Panc1 (cell line): ENCODE measurements at regions not wholly inside any gene's neighbourhood (a gene's known extent, or its start where the extent isn't known, plus 50 kb on each side); places are given as distances from the start of the nearest gene placed in this dataset.

ENCODE experiments used
- ATAC-seq: fragments of 200-7000 bp; cut with Tn5 transposase; 2 replicates; pipeline ENCODE4 v1.9.1; 2020; ENCODE audit warnings: mild to moderate bottlenecking, moderate library complexity
- BruUV-seq: library from RNA; stranded (reverse); fragments of 400-500 nt; replicated peaks from 2 replicates; lab custom pipeline; 2021; lab: Mats Ljungman, UMichigan
- CTCF ChIA-PET: fragments of 300-600 bp; sonication (Branson Sonifier 250); formaldehyde crosslinking; loops from one replicate; lab custom pipeline; 2022; ENCODE audit warnings: antibody characterized with exemption; lab: Charles Lee
- POLR2A ChIA-PET: fragments of 300-600 bp; sonication (Branson Sonifier 250); formaldehyde crosslinking; loops from one replicate; lab custom pipeline; 2022; ENCODE audit warnings: antibody characterized with exemption; lab: Charles Lee
- DNase-seq: peaks from one replicate; pipeline ENCODE4 v3.0.0-alpha.2; 2010; ENCODE audit warnings: low read depth, low spot score
- H3K27ac ChIP-seq: 2 replicates; pipeline ENCODE4 v1.5.1; 2011; ENCODE audit warnings: mild to moderate bottlenecking, low read length, inconsistent platforms
- H3K27me3 ChIP-seq: fragments of 200-500 bp; sonication (Bioruptor generic); 2 replicates; pipeline ENCODE4 v1.6.0; 2014; ENCODE audit warnings: low read length, inconsistent platforms; ENCODE audit not compliant: control insufficient read depth, insufficient read depth
- H3K36me3 ChIP-seq: fragments of 200-500 bp; sonication (Bioruptor generic); 2 replicates; pipeline ENCODE4 v1.5.1; 2014; ENCODE audit warnings: inconsistent platforms, mild to moderate bottlenecking, low read length, moderate library complexity; ENCODE audit not compliant: control insufficient read depth, insufficient read depth
- H3K4me1 ChIP-seq: 2 replicates; pipeline ENCODE4 v1.5.1; 2011; ENCODE audit warnings: inconsistent platforms, mild to moderate bottlenecking, low read length, moderate library complexity; ENCODE audit not compliant: control insufficient read depth, insufficient read depth
- H3K4me3 ChIP-seq, 2 experiments: 2 replicates each; pipeline ENCODE4 v1.5.1; 2011 to 2012; ENCODE audit warnings: low read depth in 2 of 2, low read length in 2 of 2, mild to moderate bottlenecking in 2 of 2, inconsistent platforms in 1 of 2, moderate library complexity in 1 of 2
- H3K9me3 ChIP-seq: fragments of 200-500 bp; sonication (Bioruptor generic); 2 replicates; pipeline ENCODE4 v1.5.1; 2014; ENCODE audit warnings: low read depth, mild to moderate bottlenecking, inconsistent platforms, low read length, moderate library complexity; ENCODE audit not compliant: control insufficient read depth, insufficient read depth
- CTCF ChIP-seq: fragments of 450-650 bp; IDR thresholded peaks from 2 replicates; pipeline ENCODE4 v1.5.1; 2017; ENCODE audit warnings: mild to moderate bottlenecking
- POLR2AphosphoS5 ChIP-seq: IDR thresholded peaks from 2 replicates; pipeline ENCODE4 v1.6.1; 2012; ENCODE audit warnings: mild to moderate bottlenecking, low read depth, low read length, moderate library complexity
- REST ChIP-seq, 2 experiments: IDR thresholded peaks; 2 replicates each; pipeline ENCODE4 v1.6.1; 2011 to 2012; ENCODE audit warnings: low read depth in 2 of 2, control low read depth in 1 of 2, low read length in 1 of 2, mild to moderate bottlenecking in 1 of 2, moderate library complexity in 1 of 2; ENCODE audit not compliant: insufficient read depth in 1 of 2
- SIN3A ChIP-seq: IDR thresholded peaks from 2 replicates; pipeline ENCODE4 v1.6.1; 2012; ENCODE audit warnings: low read depth, mild to moderate bottlenecking, low read length, moderate library complexity, borderline replicate concordance; ENCODE audit not compliant: insufficient read depth
- TCF7L2 ChIP-seq: IDR thresholded peaks from 2 replicates; pipeline ENCODE4 v1.6.1; 2011; ENCODE audit warnings: mild to moderate bottlenecking, low read depth, low read length, inconsistent platforms
- in situ Hi-C: cut with HindIII; loops from 2 replicates; pipeline ENCODE4 v1.10.0; 2016; ENCODE audit warnings: low sequenced_read_pairs, low pct_unique_long_range_greater_than_20kb
- intact Hi-C: fragments of 100-400 bp; cut with micrococcal nuclease; formaldehyde crosslinking; loops from one replicate; pipeline ENCODE4 v1.10.0; 2022; ENCODE audit not compliant: unreplicated experiment

- Histone ChIP-seq H3K36me3 (no peaks in the 10 kb centered on the region), H3K27me3 (no peaks in the 10 kb centered on the region), H3K4me3 (no peak overlapping the region), H3K9me3 (no peaks in the 10 kb centered on the region), H3K27ac (no peak overlapping the region), H3K4me1 (no peaks in the 10 kb centered on the region)
- ChIA-PET POLR2A (no interaction called here), CTCF (no interaction called here)
- DNase-seq (no peak), ATAC-seq (no peak)
- in situ Hi-C loops, result no loop called here
- intact Hi-C loops, result no loop called here
- no TSS peak for BruUV-seq
- TF ChIP-seq REST (IDR thresholded peaks at IDR 0.05; ENCODE audit: insufficient read depth in 1 of 2, low read depth in 2 of 2, low read length in 1 of 2), result no peak
- TF ChIP-seq CTCF, result no peak
- no peak for TF ChIP-seq TCF7L2
- no peak for TF ChIP-seq POLR2AphosphoS5
- no peak for TF ChIP-seq SIN3A
Measured at GRCh38 chr21:33998402-33998801, 75.0 kb upstream of the MRPS6 start.

GRCh38 chr21:33997436-33997835, 75.9 kb upstream of the MRPS6 start:
- H3K4me1 ChIP-seq, result no peaks in the 10 kb centered on the region
- no TSS peak for BruUV-seq
- in situ Hi-C loops, result no loop called here
- H3K36me3 ChIP-seq, result no peaks in the 10 kb centered on the region
- ChIA-PET POLR2A (no interaction called here), CTCF (no interaction called here)
- DNase-seq (no peak), ATAC-seq (no peak)
- intact Hi-C loops, result no loop called here
- no peaks in the 10 kb centered on the region for H3K9me3 ChIP-seq
- no peaks in the 10 kb centered on the region for H3K27me3 ChIP-seq
- no peak overlapping the region for H3K27ac ChIP-seq
- no peak overlapping the region for H3K4me3 ChIP-seq
- no peak for TF ChIP-seq CTCF
- TF ChIP-seq SIN3A, result no peak
- TF ChIP-seq TCF7L2, result no peak
- TF ChIP-seq REST (IDR thresholded peaks at IDR 0.05; ENCODE audit: insufficient read depth in 1 of 2, low read depth in 2 of 2, low read length in 1 of 2), result no peak
- no peak for TF ChIP-seq POLR2AphosphoS5
